Activated CD8-positive, alpha-beta T cell treated with anti-CD3 and anti-CD28 coated beads for 36 hours (primary cell): ENCODE measurements at regions not wholly inside any gene's neighbourhood (a gene's known extent, or its start where the extent isn't known, plus 50 kb on each side); places are given as distances from the start of the nearest gene placed in this dataset.
A peak's percentile ranks its signal among the peaks of the same experiment; 100 is the strongest.

ENCODE experiments used
- ATAC-seq: fragments of 200-7000 bp; cut with Tn5 transposase; one replicate; pipeline ENCODE4 v1.10.0; 2021; ENCODE audit warnings: mild to moderate bottlenecking, moderate library complexity
- CTCF ChIA-PET: fragments of 350-600 bp; sonication (Branson Sonifier 250); formaldehyde crosslinking; loops from one replicate; lab custom pipeline; 2021; ENCODE audit warnings: antibody characterized with exemption; lab: Charles Lee
- POLR2A ChIA-PET: fragments of 350-600 bp; sonication (Branson Sonifier 250); formaldehyde crosslinking; loops from one replicate; lab custom pipeline; 2021; ENCODE audit warnings: antibody characterized with exemption; lab: Charles Lee
- DNase-seq: peaks from one replicate; pipeline ENCODE4 v3.0.0-alpha.2; 2020
- H3K27ac Mint-ChIP-seq: one replicate; pipeline ENCODE4 v1.8.0; 2021; ENCODE audit warnings: mild to moderate bottlenecking, mixed read lengths
- H3K27me3 Mint-ChIP-seq: one replicate; pipeline ENCODE4 v1.8.0; 2021; ENCODE audit warnings: mixed read lengths
- H3K36me3 Mint-ChIP-seq: one replicate; pipeline ENCODE4 v1.8.0; 2021; ENCODE audit warnings: low read depth, mixed read lengths
- H3K4me1 Mint-ChIP-seq: one replicate; pipeline ENCODE4 v1.8.0; 2021; ENCODE audit warnings: low read depth, mixed read lengths
- H3K4me3 Mint-ChIP-seq: one replicate; pipeline ENCODE4 v1.8.0; 2021; ENCODE audit warnings: mild to moderate bottlenecking, moderate library complexity, mixed read lengths
- H3K9me3 Mint-ChIP-seq: one replicate; pipeline ENCODE4 v1.8.0; 2021; ENCODE audit warnings: mixed read lengths
- CTCF ChIP-seq: fragments of 200-600 bp; IDR thresholded peaks from one replicate; pipeline ENCODE4 v1.8.0; 2022; ENCODE audit warnings: antibody characterized with exemption, mild to moderate bottlenecking
- intact Hi-C: fragments of 100-400 bp; cut with micrococcal nuclease; formaldehyde crosslinking; loops from one replicate; pipeline ENCODE4 v1.10.0; 2022

GRCh38 chr6:139542351-139542750 lies 167.9 kb upstream of the CITED2 start:
- DNase-seq (no peak), ATAC-seq (no peak)
- ChIA-PET POLR2A (no interaction called here), CTCF (no interaction called here)
- Mint-ChIP-seq H3K9me3 (no peaks in the 10 kb centered on the region), H3K36me3 (peaks cover 3% of the 10 kb centered on the region), H3K4me3 (no peak overlapping the region), H3K27me3 (no peaks in the 10 kb centered on the region), H3K27ac (no peak overlapping the region), H3K4me1 (peaks cover 21% of the 10 kb centered on the region)
- intact Hi-C loops, result no loop called here
- no peak for TF ChIP-seq CTCF

GRCh38 chr6:139540894-139541293 lies 166.4 kb upstream of the CITED2 start:
- peak overlapping the region; percentile 86 for H3K27ac Mint-ChIP-seq
- intact Hi-C loops, result no loop called here
- ATAC-seq (no peak), DNase-seq (no peak)
- H3K36me3 Mint-ChIP-seq, result peaks cover 3% of the 10 kb centered on the region
- H3K9me3 Mint-ChIP-seq, result no peaks in the 10 kb centered on the region
- peaks cover 21% of the 10 kb centered on the region for H3K4me1 Mint-ChIP-seq
- H3K4me3 Mint-ChIP-seq, result no peak overlapping the region
- no peak for TF ChIP-seq CTCF
- no peaks in the 10 kb centered on the region for H3K27me3 Mint-ChIP-seq
- ChIA-PET CTCF (interaction anchor here (1.0 kb wide), 1 partner anchor 168 kb away, joined by 4 read pairs; no protein-coding TSS in a partner anchor), POLR2A (interaction anchor here (1.2 kb wide), 2 partner anchors 17 to 171 kb away, joined by 3 to 4 read pairs; no protein-coding TSS in a partner anchor)

GRCh38 chr6:139540276-139540675 lies 165.8 kb upstream of the CITED2 start:
- POLR2A ChIA-PET, result interaction anchor here (0.6 to 1.2 kb wide), 3 partner anchors 17 to 170 kb away, joined by 3 to 8 read pairs (median 3); partner anchors contain the start of gene CITED2
- H3K9me3 Mint-ChIP-seq, result no peaks in the 10 kb centered on the region
- CTCF ChIA-PET, result interaction anchor here (1.0 kb wide), 1 partner anchor 167 kb away, joined by 4 read pairs; no protein-coding TSS in a partner anchor
- intact Hi-C loops, result no loop called here
- H3K27me3 Mint-ChIP-seq, result no peaks in the 10 kb centered on the region
- no peak for TF ChIP-seq CTCF
- H3K4me3 Mint-ChIP-seq, result no peak overlapping the region
- H3K27ac Mint-ChIP-seq, result peak overlapping the region; percentile 86
- DNase-seq (peak; percentile 75), ATAC-seq (peak; percentile 97)
- H3K4me1 Mint-ChIP-seq, result peaks cover 21% of the 10 kb centered on the region
- peaks cover 3% of the 10 kb centered on the region for H3K36me3 Mint-ChIP-seq

- POLR2A ChIA-PET, result interaction anchor here (0.6 to 1.2 kb wide), 3 partner anchors 18 to 170 kb away, joined by 3 to 8 read pairs (median 3); partner anchors contain the start of gene CITED2
- no peak overlapping the region for H3K4me3 Mint-ChIP-seq
- H3K27ac Mint-ChIP-seq, result peak overlapping the region; percentile 86
- peaks cover 3% of the 10 kb centered on the region for H3K36me3 Mint-ChIP-seq
- CTCF ChIA-PET, result interaction anchor here (1.0 kb wide), 1 partner anchor 167 kb away, joined by 4 read pairs; no protein-coding TSS in a partner anchor
- no peaks in the 10 kb centered on the region for H3K9me3 Mint-ChIP-seq
- intact Hi-C loops, result no loop called here
- H3K27me3 Mint-ChIP-seq, result no peaks in the 10 kb centered on the region
- no peak for TF ChIP-seq CTCF
- no peak for DNase-seq
- H3K4me1 Mint-ChIP-seq, result peaks cover 23% of the 10 kb centered on the region
- peak; percentile 57 for ATAC-seq
Measured at GRCh38 chr6:139539852-139540251, 165.4 kb upstream of the CITED2 start.

- no peak for ATAC-seq
- H3K27ac Mint-ChIP-seq, result no peak overlapping the region
- TF ChIP-seq CTCF, result no peak
- H3K4me1 Mint-ChIP-seq, result peaks cover 34% of the 10 kb centered on the region
- no peak overlapping the region for H3K4me3 Mint-ChIP-seq
- CTCF ChIA-PET, result no interaction called here
- no peak for DNase-seq
- peaks cover 3% of the 10 kb centered on the region for H3K36me3 Mint-ChIP-seq
- intact Hi-C loops, result no loop called here
- H3K27me3 Mint-ChIP-seq, result no peaks in the 10 kb centered on the region
- POLR2A ChIA-PET, result no interaction called here
- H3K9me3 Mint-ChIP-seq, result no peaks in the 10 kb centered on the region
Measured at GRCh38 chr6:139538366-139538765, 163.9 kb upstream of the CITED2 start.
